HepG2 (cell line): ENCODE measurements at regions not wholly inside any gene's neighbourhood (a gene's known extent, or its start where the extent isn't known, plus 50 kb on each side); places are given as distances from the start of the nearest gene placed in this dataset.
A peak's percentile ranks its signal among the peaks of the same experiment; 100 is the strongest.

Experiments
- ATAC-seq: fragments of 200-7000 bp; cut with Tn5 transposase; 3 replicates; pipeline ENCODE4 v1.9.1; 2020; ENCODE audit warnings: mild to moderate bottlenecking, moderate library complexity
- BruUV-seq: library from RNA; stranded (reverse); fragments of 400-500 nt; replicated peaks from 2 replicates; lab custom pipeline; 2021; lab: Mats Ljungman, UMichigan
- CTCF ChIA-PET: fragments of 300-600 bp; formaldehyde crosslinking; extraction: SDS; loops from one replicate; lab custom pipeline; 2021; ENCODE audit warnings: low total read pairs, inconsistent platforms, low intra/inter-chr PET ratio; lab: Yijun Ruan, JAX
- POLR2A ChIA-PET: fragments of 350-600 bp; sonication (Branson Sonifier 250); formaldehyde crosslinking; loops from one replicate; lab custom pipeline; 2020; ENCODE audit warnings: antibody characterized with exemption, inconsistent platforms; lab: Yijun Ruan, JAX
- DNase-seq: peaks from one replicate; pipeline ENCODE4 v3.0.0-alpha.2; 2015; ENCODE audit warnings: low spot score
- FAIRE-seq: peaks from 3 replicates; lab custom pipeline; 2011; peaks lifted over from hg19 to GRCh38; lab: Jason Lieb, UNC
- H2AFZ ChIP-seq: one replicate; pipeline ENCODE4 v1.6.1; 2011; ENCODE audit warnings: low read length, inconsistent platforms
- H3K27ac ChIP-seq: fragments of 300-600 bp; 3 replicates; pipeline ENCODE4 v1.8.0; 2011; ENCODE audit warnings: mixed run types, mild to moderate bottlenecking, mixed read lengths, low read length, inconsistent platforms; ENCODE audit not compliant: insufficient read depth; ENCODE audit errors: extremely low read length
- H3K27me3 ChIP-seq, 2 experiments: fragments of 200-600 bp in 1 of 2; 2 replicates in 1 of 2; 3 replicates in 1 of 2; pipeline versions ENCODE4 v1.6.0 to v1.8.0; 2011; ENCODE audit warnings: low read length in 2 of 2, mild to moderate bottlenecking in 2 of 2, moderate library complexity in 2 of 2, inconsistent platforms in 1 of 2; ENCODE audit not compliant: insufficient read depth in 2 of 2, control insufficient read depth in 1 of 2
- H3K36me3 ChIP-seq, 2 experiments: fragments of 200-600 bp in 1 of 2; replicated peaks in 1 of 2; 2 replicates in 1 of 2; 3 replicates in 1 of 2; pipeline versions ENCODE4 v1.5.1 to v1.8.0; 2011; ENCODE audit warnings: low read length in 2 of 2, inconsistent platforms in 1 of 2; ENCODE audit not compliant: insufficient read depth in 2 of 2, control insufficient read depth in 1 of 2
- H3K4me1 ChIP-seq: 2 replicates; pipeline ENCODE4 v1.5.1; 2012; ENCODE audit warnings: low read length, inconsistent platforms; ENCODE audit not compliant: insufficient read depth
- H3K4me2 ChIP-seq: 2 replicates; pipeline ENCODE4 v1.6.0; 2011; ENCODE audit warnings: low read depth, low read length, inconsistent platforms
- H3K4me3 ChIP-seq, 3 experiments: fragments of 200-600 bp in 1 of 3; sonication (generic), shearing (Covaris generic) in 1 of 3; replicated peaks in 1 of 3; 2 replicates each; pipeline ENCODE4 v1.5.1; 2011 to 2016; ENCODE audit warnings: low read length in 3 of 3, inconsistent platforms in 2 of 3, low read depth in 2 of 3, mild to moderate bottlenecking in 2 of 3, control low read depth in 1 of 3, mixed read lengths in 1 of 3; ENCODE audit not compliant: insufficient read depth in 1 of 3
- H3K79me2 ChIP-seq: one replicate; pipeline ENCODE4 v1.6.1; 2011; ENCODE audit warnings: low read length, inconsistent platforms; ENCODE audit not compliant: insufficient read depth
- H3K9ac ChIP-seq: 2 replicates; pipeline ENCODE4 v1.6.0; 2011; ENCODE audit warnings: mild to moderate bottlenecking, low read depth, low read length, inconsistent platforms; ENCODE audit not compliant: insufficient read depth
- H3K9me3 ChIP-seq: 2 replicates; pipeline ENCODE4 v1.5.1; 2012; ENCODE audit warnings: mild to moderate bottlenecking, low read length
- H4K20me1 ChIP-seq: 2 replicates; pipeline ENCODE4 v1.6.0; 2011; ENCODE audit warnings: inconsistent platforms, mild to moderate bottlenecking, low read length, moderate library complexity; ENCODE audit not compliant: insufficient read depth
- BRCA1 ChIP-seq: sonication (generic); formaldehyde crosslinking; IDR thresholded peaks from 2 replicates; pipeline ENCODE4 v1.4.0; 2020; ENCODE audit warnings: missing genetic modification reagents
- DMAP1 ChIP-seq: IDR thresholded peaks from 2 replicates; pipeline ENCODE4 v1.6.1; 2016
- GATA4 ChIP-seq: sonication (generic); IDR thresholded peaks from 2 replicates; pipeline ENCODE4 v1.6.1; 2016; ENCODE audit warnings: antibody characterized with exemption, low read depth, borderline replicate concordance
- GFI1 ChIP-seq: sonication (generic); formaldehyde crosslinking; IDR thresholded peaks from 2 replicates; pipeline ENCODE4 v1.5.0; 2020; ENCODE audit warnings: missing genetic modification reagents, mild to moderate bottlenecking, borderline replicate concordance
- HOXA7 ChIP-seq: sonication (generic); formaldehyde crosslinking; IDR thresholded peaks from 2 replicates; pipeline ENCODE4 v1.8.1; 2022; ENCODE audit warnings: mild to moderate bottlenecking, missing genetic modification reagents, moderate library complexity
- KAT7 ChIP-seq: IDR thresholded peaks from 2 replicates; pipeline ENCODE4 v1.6.1; 2018; ENCODE audit warnings: borderline replicate concordance, missing compliant biosample characterization
- KDM3A ChIP-seq: IDR thresholded peaks from 2 replicates; pipeline ENCODE4 v1.6.1; 2018; ENCODE audit warnings: low read depth, missing compliant biosample characterization
- KLF16 ChIP-seq, 2 experiments: sonication (generic) in 1 of 2; formaldehyde crosslinking in 1 of 2; IDR thresholded peaks; 2 replicates each; pipeline versions ENCODE4 v1.6.1 to v1.8.0; 2016 to 2023; ENCODE audit warnings: missing genetic modification reagents in 2 of 2, missing compliant biosample characterization in 1 of 2
- MAFF ChIP-seq: IDR thresholded peaks from 2 replicates; pipeline ENCODE4 v1.6.1; 2011; ENCODE audit warnings: low read depth, low read length, improper control_type of control experiment
- MAFK ChIP-seq, 2 experiments: IDR thresholded peaks in 1 of 2; conservative IDR thresholded peaks in 1 of 2; 2 replicates each; pipeline ENCODE4 v1.6.1; 2011; ENCODE audit warnings: improper control_type of control experiment in 2 of 2, low read length in 2 of 2
- MIER2 ChIP-seq: IDR thresholded peaks from 2 replicates; pipeline ENCODE4 v1.6.1; 2016; ENCODE audit warnings: missing biosample characterization, missing genetic modification reagents
- NFE2L2 ChIP-seq: fragments of 150-350 bp; IDR thresholded peaks from 2 replicates; pipeline ENCODE4 v1.6.1; 2014; ENCODE audit warnings: low read length
- NFIC ChIP-seq: IDR thresholded peaks from 2 replicates; pipeline ENCODE4 v1.6.1; 2012; ENCODE audit warnings: mild to moderate bottlenecking, low read length, inconsistent platforms
- RAD51 ChIP-seq: fragments of 450-650 bp; IDR thresholded peaks from 2 replicates; pipeline ENCODE4 v1.6.1; 2016; ENCODE audit warnings: borderline replicate concordance
- RFXAP ChIP-seq: sonication (generic); formaldehyde crosslinking; IDR thresholded peaks from 2 replicates; pipeline ENCODE4 v1.4.0; 2020; ENCODE audit warnings: missing genetic modification reagents, borderline replicate concordance
- SKI ChIP-seq: fragments of 450-650 bp; IDR thresholded peaks from one replicate; pipeline ENCODE4 v1.6.1; 2018; ENCODE audit warnings: mild to moderate bottlenecking; ENCODE audit not compliant: partially characterized antibody
- ZBTB37 ChIP-seq: sonication (generic); formaldehyde crosslinking; IDR thresholded peaks from 2 replicates; pipeline ENCODE4 v1.4.0; 2020; ENCODE audit warnings: mild to moderate bottlenecking, missing genetic modification reagents
- ZNF10 ChIP-seq: sonication (generic); formaldehyde crosslinking; IDR thresholded peaks from 2 replicates; pipeline ENCODE4 v1.4.0; 2020; ENCODE audit warnings: mild to moderate bottlenecking, low read depth, missing genetic modification reagents, borderline replicate concordance
- ZNF570 ChIP-seq: sonication (generic); formaldehyde crosslinking; IDR thresholded peaks from 2 replicates; pipeline ENCODE4 v1.4.0; 2020; ENCODE audit warnings: mild to moderate bottlenecking, missing genetic modification reagents, borderline replicate concordance
- ZSCAN22 ChIP-seq: sonication (generic); formaldehyde crosslinking; IDR thresholded peaks from 2 replicates; pipeline ENCODE4 v1.4.0; 2020; ENCODE audit warnings: mild to moderate bottlenecking, missing genetic modification reagents
- WGBS: methylation state at CpG from one replicate; pipeline ENCODE4 v1.1.6; 2017; ENCODE audit warnings: low lambda C conversion rate; 5-methylcytosine and 5-hydroxymethylcytosine counted together
- in situ Hi-C: cut with HindIII; loops from 2 replicates; pipeline ENCODE4 v1.10.0; 2017; ENCODE audit warnings: low pct_unique_long_range_greater_than_20kb; ENCODE audit not compliant: extremely low pct_ligation_motif_present
- intact Hi-C: fragments of 100-400 bp; cut with micrococcal nuclease; formaldehyde crosslinking; loops from one replicate; pipeline ENCODE4 v1.10.0; 2022; ENCODE audit not compliant: unreplicated experiment

- TF ChIP-seq DMAP1 (CRISPR knock-in tag), result no peak
- no peak for TF ChIP-seq ZSCAN22 (CRISPR knock-in tag)
- TF ChIP-seq NFIC, result no peak
Observed at GRCh38 chr14:100391724-100392123, 68.6 kb downstream of the SLC25A47 start (continued).

- H3K4me1 ChIP-seq, result peaks cover 40% of the 10 kb centered on the region
- 0 out of 2 replicates have a peak, but pooled peaks have one; percentile 10 for TF ChIP-seq MAFF
- TF ChIP-seq MAFK (conservative IDR thresholded peaks at IDR 0.05 in 1 of 2, IDR thresholded peaks at IDR 0.05 in 1 of 2; ENCODE audit: low read length in 2 of 2), result peak; percentile 22 to 33; a peak in 2 of 4 replicates
- peak; percentile 68 for TF ChIP-seq NFE2L2
- TF ChIP-seq KAT7 (CRISPR knock-in tag), result no peak
- TF ChIP-seq, all 625 proteins: peak for 3
- POLR2A ChIA-PET, result no interaction called here
- Histone ChIP-seq H3K27me3 (no peaks in the 10 kb centered on the region), H3K9ac (no peak overlapping the region), H3K4me3 (no peak overlapping the region), H3K36me3 (no peaks in the 10 kb centered on the region; a peak in 1 of 5 replicates), H4K20me1 (no peaks in the 10 kb centered on the region), H3K27ac (no peak overlapping the region), H3K79me2 (no peaks in the 10 kb centered on the region), H3K9me3 (no peaks in the 10 kb centered on the region), H3K4me2 (no peak overlapping the region), H2AFZ (no peak overlapping the region)
- ATAC-seq, result no peak
- 91% methylated on average over 11 of the region's 11 CpGs for WGBS
- FAIRE-seq, result no peak
- CTCF ChIA-PET, result no interaction called here
- in situ Hi-C loops (no loop called here), intact Hi-C loops (no loop called here)
- no TSS peak for BruUV-seq
- no peak for DNase-seq
Observed at GRCh38 chr14:100392356-100392755, 69.2 kb downstream of the SLC25A47 start.

GRCh38 chr14:100393362-100393761 lies 70.2 kb downstream of the SLC25A47 start:
- Histone ChIP-seq H3K4me2 (no peak overlapping the region), H3K27me3 (no peaks in the 10 kb centered on the region), H2AFZ (no peak overlapping the region), H3K4me1 (peaks cover 50% of the 10 kb centered on the region), H3K27ac (no peak overlapping the region), H3K36me3 (no peaks in the 10 kb centered on the region; a peak in 1 of 5 replicates), H3K4me3 (no peak overlapping the region), H4K20me1 (no peaks in the 10 kb centered on the region), H3K9ac (no peak overlapping the region), H3K9me3 (no peaks in the 10 kb centered on the region), H3K79me2 (no peaks in the 10 kb centered on the region)
- WGBS, result 95% methylated on average over 10 of the region's 10 CpGs
- CTCF ChIA-PET, result no interaction called here
- intact Hi-C loops, result no loop called here
- BruUV-seq, result no TSS peak
- in situ Hi-C loops, result no loop called here
- FAIRE-seq, result no peak
- DNase-seq, result no peak
- POLR2A ChIA-PET, result no interaction called here
- ATAC-seq, result no peak
- TF ChIP-seq GATA4, result no peak
- TF ChIP-seq ZBTB37 (CRISPR knock-in tag), result no peak
- TF ChIP-seq SKI, result no peak
- TF ChIP-seq ZNF570 (CRISPR knock-in tag), result no peak
- TF ChIP-seq RAD51, result no peak
- TF ChIP-seq RFXAP (CRISPR knock-in tag), result no peak
- no peak for TF ChIP-seq KDM3A
- no peak for TF ChIP-seq KLF16 (CRISPR knock-in tag; IDR thresholded peaks at IDR 0.05)
- no peak for TF ChIP-seq MIER2
- TF ChIP-seq BRCA1, result no peak
- no peak for TF ChIP-seq GFI1 (CRISPR knock-in tag)
- TF ChIP-seq HOXA7 (CRISPR knock-in tag), result no peak
- TF ChIP-seq MAFK (conservative IDR thresholded peaks at IDR 0.05 in 1 of 2, IDR thresholded peaks at IDR 0.05 in 1 of 2; ENCODE audit: low read length in 2 of 2), result no peak
- no peak for TF ChIP-seq ZNF10
